ENCODE measurements at regions not wholly inside any gene's neighbourhood (a gene's known extent, or its start where the extent isn't known, plus 50 kb on each side); places are given as distances from the start of the nearest gene placed in this dataset.

DNA sequence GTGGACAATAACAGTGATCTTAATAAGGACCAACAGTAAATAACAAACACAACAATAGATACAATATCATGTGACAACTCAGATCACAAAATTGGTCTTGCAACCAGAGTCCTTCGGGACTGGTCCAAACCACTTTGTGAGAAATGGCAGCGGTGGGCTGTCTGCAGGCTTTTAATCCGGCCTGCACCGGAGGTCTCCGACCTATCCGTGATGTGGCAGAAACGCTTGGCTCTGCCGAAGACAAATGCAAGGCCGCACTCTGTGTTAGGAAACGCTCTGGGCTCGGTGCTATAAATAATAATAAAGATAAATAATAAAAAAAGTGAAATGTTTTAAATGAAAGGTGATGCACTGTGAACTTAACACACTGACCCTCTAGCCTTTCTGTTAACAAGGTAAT lies 810.6 kb upstream of the NR2F2 start:
- no peaks in the 10 kb centered on the region for H3K36me3 ChIP-seq
- TF ChIP-seq, protein P1, sequence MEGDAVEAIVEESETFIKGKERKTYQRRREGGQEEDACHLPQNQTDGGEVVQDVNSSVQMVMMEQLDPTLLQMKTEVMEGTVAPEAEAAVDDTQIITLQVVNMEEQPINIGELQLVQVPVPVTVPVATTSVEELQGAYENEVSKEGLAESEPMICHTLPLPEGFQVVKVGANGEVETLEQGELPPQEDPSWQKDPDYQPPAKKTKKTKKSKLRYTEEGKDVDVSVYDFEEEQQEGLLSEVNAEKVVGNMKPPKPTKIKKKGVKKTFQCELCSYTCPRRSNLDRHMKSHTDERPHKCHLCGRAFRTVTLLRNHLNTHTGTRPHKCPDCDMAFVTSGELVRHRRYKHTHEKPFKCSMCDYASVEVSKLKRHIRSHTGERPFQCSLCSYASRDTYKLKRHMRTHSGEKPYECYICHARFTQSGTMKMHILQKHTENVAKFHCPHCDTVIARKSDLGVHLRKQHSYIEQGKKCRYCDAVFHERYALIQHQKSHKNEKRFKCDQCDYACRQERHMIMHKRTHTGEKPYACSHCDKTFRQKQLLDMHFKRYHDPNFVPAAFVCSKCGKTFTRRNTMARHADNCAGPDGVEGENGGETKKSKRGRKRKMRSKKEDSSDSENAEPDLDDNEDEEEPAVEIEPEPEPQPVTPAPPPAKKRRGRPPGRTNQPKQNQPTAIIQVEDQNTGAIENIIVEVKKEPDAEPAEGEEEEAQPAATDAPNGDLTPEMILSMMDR (IDR thresholded peaks at IDR 0.05; ENCODE audit: low read depth, low read length) = no peak

DNA sequence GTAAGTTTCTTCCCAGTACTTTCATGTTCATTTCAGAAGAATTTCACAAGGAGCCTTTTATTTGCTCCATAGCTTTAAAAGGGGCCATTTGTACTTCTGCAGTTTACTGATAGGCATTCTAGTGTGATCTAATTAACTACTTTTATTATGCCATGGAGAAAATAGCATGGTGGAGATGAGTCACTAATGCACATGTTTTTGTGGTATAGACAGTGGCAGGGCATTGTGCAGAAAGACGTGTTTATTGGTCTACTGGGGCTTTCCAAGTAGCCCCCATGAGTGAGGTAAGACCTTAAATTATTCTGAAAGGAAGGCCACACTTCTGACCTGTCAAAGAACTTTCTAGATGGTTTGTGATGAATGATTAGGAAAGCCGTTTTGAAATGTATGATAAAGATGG lies 810.0 kb upstream of the NR2F2 start:
- H3K36me3 ChIP-seq = no peaks in the 10 kb centered on the region
- no peak overlapping the region for H3K4me3 ChIP-seq (ENCODE audit: low read depth, low read length)
- no peaks in the 10 kb centered on the region for H3K9me3 ChIP-seq
- TF ChIP-seq, protein P1 (IDR thresholded peaks at IDR 0.05; ENCODE audit: low read depth, low read length) = no peak
- no peaks in the 10 kb centered on the region for H3K27me3 ChIP-seq
- no peaks in the 10 kb centered on the region for H3K4me1 ChIP-seq
- no peak for DNase-seq

More for the DNA sequence above, 810.6 kb upstream of the NR2F2 start:
- Histone ChIP-seq H3K9me3 (no peaks in the 10 kb centered on the region), H3K4me3 (ENCODE audit: low read depth, low read length) (no peak overlapping the region), H3K27me3 (no peaks in the 10 kb centered on the region), H3K4me1 (no peaks in the 10 kb centered on the region)
- no peak for DNase-seq

DNA sequence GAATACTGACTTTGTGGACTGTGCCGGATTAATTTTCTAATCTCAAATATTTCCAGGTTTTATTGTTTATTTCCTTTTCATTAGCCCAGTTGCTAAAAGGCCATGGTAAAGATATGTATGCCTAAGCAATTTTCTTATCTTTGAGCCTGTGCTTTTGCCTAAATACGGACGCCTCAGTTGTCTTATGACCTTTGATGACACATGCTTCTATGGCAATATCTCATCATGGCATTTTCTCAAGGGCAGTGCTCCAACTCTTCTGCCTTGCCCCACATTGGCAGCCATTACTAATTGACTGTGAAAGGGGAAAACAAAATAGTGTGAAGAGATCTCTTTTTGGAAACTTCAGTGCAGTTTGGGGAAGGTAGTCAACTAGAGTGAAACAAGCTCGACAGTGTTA lies 809.6 kb upstream of the NR2F2 start:
- no peaks in the 10 kb centered on the region for H3K36me3 ChIP-seq
- no peak overlapping the region for H3K4me3 ChIP-seq (ENCODE audit: low read depth, low read length)
- no peaks in the 10 kb centered on the region for H3K9me3 ChIP-seq
- DNase-seq = no peak
- TF ChIP-seq, protein P1 (IDR thresholded peaks at IDR 0.05; ENCODE audit: low read depth, low read length) = no peak
- no peaks in the 10 kb centered on the region for H3K27me3 ChIP-seq
- H3K4me1 ChIP-seq = no peaks in the 10 kb centered on the region

DNA sequence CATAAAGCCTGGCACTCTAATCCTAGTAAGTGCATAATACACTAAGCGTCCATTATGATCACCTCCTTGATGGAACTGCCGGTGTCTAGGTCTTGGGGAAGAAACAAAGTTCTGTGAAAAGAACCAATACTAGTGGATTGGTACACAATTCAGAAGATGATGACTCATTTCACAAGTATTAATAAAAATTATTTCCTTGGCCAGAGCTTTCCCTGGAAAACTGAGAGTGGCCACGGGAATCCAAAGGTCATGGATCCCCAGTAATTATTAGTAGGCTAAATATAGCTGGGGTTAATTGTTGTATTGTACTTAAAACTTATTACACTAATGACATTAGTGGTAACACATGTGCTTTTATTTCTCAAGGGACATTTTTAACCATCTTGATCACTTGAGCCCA lies 808.0 kb upstream of the NR2F2 start:
- TF ChIP-seq, protein P1 (IDR thresholded peaks at IDR 0.05; ENCODE audit: low read depth, low read length) = no peak
- no peaks in the 10 kb centered on the region for H3K27me3 ChIP-seq
- H3K4me3 ChIP-seq (ENCODE audit: low read depth, low read length) = no peak overlapping the region
- no peaks in the 10 kb centered on the region for H3K9me3 ChIP-seq
- no peaks in the 10 kb centered on the region for H3K36me3 ChIP-seq
- no peaks in the 10 kb centered on the region for H3K4me1 ChIP-seq
- no peak for DNase-seq

DNA sequence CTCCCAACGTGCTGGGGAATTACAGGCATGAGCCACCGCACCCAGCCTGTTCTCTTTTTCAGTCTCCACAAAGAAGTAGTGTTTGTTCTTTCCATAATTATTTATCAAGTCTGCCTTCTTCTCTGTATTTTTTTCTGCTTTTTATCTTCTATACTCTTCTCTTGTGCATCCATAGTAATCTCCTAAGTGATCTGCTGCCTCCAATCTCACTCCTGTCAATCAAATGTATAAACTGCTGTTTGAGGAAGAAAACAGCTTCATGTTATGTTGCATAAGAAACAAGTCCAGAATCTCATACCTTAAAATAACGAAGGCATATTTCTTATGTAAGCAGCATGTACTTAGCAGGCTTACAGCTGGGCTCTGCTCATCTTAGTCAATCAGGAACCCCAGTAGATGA lies 801.6 kb upstream of the NR2F2 start:
- H3K9me3 ChIP-seq = no peaks in the 10 kb centered on the region
- no peaks in the 10 kb centered on the region for H3K36me3 ChIP-seq
- H3K27me3 ChIP-seq = no peaks in the 10 kb centered on the region
- DNase-seq = no peak
- no peak overlapping the region for H3K4me3 ChIP-seq (ENCODE audit: low read depth, low read length)
- no peaks in the 10 kb centered on the region for H3K4me1 ChIP-seq
- TF ChIP-seq, protein P1 (IDR thresholded peaks at IDR 0.05; ENCODE audit: low read depth, low read length) = no peak

DNA sequence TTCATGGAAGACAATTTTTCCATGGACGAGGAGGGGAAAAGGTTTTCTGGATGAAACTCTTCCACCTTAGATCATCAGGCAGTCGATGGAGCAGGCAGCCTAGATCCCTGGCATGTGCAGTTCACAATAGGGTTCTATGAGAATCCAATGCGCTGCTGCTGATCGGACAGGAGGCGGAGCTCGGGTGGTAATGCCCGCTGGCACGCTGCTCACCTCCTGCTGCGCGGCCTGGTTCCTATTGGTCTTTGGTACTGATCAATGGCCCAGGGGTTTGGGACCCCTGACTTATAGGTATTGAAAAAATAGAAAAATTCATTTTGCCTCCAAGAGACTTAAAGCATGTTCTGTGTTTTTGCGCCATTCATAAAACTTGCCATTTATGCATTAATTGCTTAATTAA lies 793.9 kb upstream of the NR2F2 start:
- DNase-seq = no peak
- Histone ChIP-seq H3K36me3 (no peaks in the 10 kb centered on the region), H3K4me1 (no peaks in the 10 kb centered on the region), H3K9me3 (no peaks in the 10 kb centered on the region), H3K4me3 (ENCODE audit: low read depth, low read length) (no peak overlapping the region), H3K27me3 (no peaks in the 10 kb centered on the region)
- TF ChIP-seq, protein P1 (IDR thresholded peaks at IDR 0.05; ENCODE audit: low read depth, low read length) = no peak
